ENCODE measurements at regions not wholly inside any gene's neighbourhood (a gene's known extent, or its start where the extent isn't known, plus 50 kb on each side); places are given as distances from the start of the nearest gene placed in this dataset.
A peak's percentile ranks its signal among the peaks of the same experiment; 100 is the strongest.

- DNase-seq = no peak
Observed at GRCh38 chr13:36493046-36493445, 60.8 kb downstream of the CCNA1 start.

GRCh38 chr13:36495431-36495830 is 63.1 kb downstream of the CCNA1 start:
- no peak for DNase-seq

- no peak for DNase-seq
Observed at GRCh38 chr13:36509369-36509768, 77.1 kb downstream of the CCNA1 start.

- DNase-seq = no peak
Observed at GRCh38 chr13:36512771-36513170, 80.5 kb downstream of the CCNA1 start.

GRCh38 chr13:36513266-36513665 is 81.0 kb downstream of the CCNA1 start:
- DNase-seq = no peak

GRCh38 chr13:36515466-36515865 is 83.2 kb downstream of the CCNA1 start:
- no peak for DNase-seq

GRCh38 chr13:36516225-36516624 is 83.9 kb downstream of the CCNA1 start:
- DNase-seq = no peak

GRCh38 chr13:36518707-36519106 is 86.4 kb downstream of the CCNA1 start:
- DNase-seq = no peak

GRCh38 chr13:36519432-36519831 is 87.1 kb downstream of the CCNA1 start:
- DNase-seq = no peak

- no peak for DNase-seq
Observed at GRCh38 chr13:36520111-36520510, 87.8 kb downstream of the CCNA1 start.

- peak; percentile 0 for DNase-seq
Observed at GRCh38 chr13:36526897-36527296, 94.6 kb downstream of the CCNA1 start.

- no peak for DNase-seq
Observed at GRCh38 chr13:36528105-36528504, 95.8 kb downstream of the CCNA1 start.

GRCh38 chr13:36530050-36530789 is 97.9 kb downstream of the CCNA1 start:
- no peak for DNase-seq

- no peak for DNase-seq
Observed at GRCh38 chr13:36530861-36531590, 98.7 kb downstream of the CCNA1 start.

- DNase-seq = no peak
Observed at GRCh38 chr13:36531746-36532486, 99.6 kb downstream of the CCNA1 start.

GRCh38 chr13:36533806-36534205 is 101.5 kb downstream of the CCNA1 start:
- no peak for DNase-seq

GRCh38 chr13:36536546-36536945 is 104.3 kb downstream of the CCNA1 start:
- DNase-seq = no peak

- peak; percentile 73 for DNase-seq
Observed at GRCh38 chr13:36543671-36544070, 111.4 kb downstream of the CCNA1 start.

GRCh38 chr13:36548129-36548528 is 115.8 kb downstream of the CCNA1 start:
- peak; percentile 66 for DNase-seq

- no peak for DNase-seq
Observed at GRCh38 chr13:36549126-36549702, 116.9 kb downstream of the CCNA1 start.

GRCh38 chr13:36549755-36550154 is 117.5 kb downstream of the CCNA1 start:
- no peak for DNase-seq

- no peak for DNase-seq
Observed at GRCh38 chr13:36550177-36550576, 117.9 kb downstream of the CCNA1 start.

- no peak for DNase-seq
Observed at GRCh38 chr13:36551445-36551844, 119.2 kb downstream of the CCNA1 start.
